ENCODE measurements at regions not wholly inside any gene's neighbourhood (a gene's known extent, or its start where the extent isn't known, plus 50 kb on each side); places are given as distances from the start of the nearest gene placed in this dataset.

DNA sequence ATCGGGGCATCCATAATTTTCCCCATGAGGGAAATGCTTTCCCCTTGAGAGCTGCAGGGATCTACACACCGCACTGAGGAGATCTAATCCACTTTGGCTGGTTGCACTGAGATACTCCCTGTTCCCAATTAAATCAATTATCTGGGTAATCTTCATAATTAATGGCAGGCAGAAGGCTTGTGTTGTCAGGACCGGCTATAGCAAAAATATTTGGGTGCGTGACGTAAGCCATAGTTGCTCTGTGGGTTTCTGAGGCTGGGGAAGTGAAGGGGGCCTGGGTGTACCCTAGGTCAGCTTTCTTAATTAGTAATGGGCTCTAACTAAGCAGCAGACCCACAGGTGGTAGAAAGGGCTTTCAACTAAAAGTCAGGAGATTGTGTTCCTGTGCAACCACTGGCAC is 62.8 kb upstream of the UPP2 start:
- intact Hi-C loops (cut with micrococcal nuclease), result no loop called here
- Mint-ChIP-seq H3K27me3 (peaks cover 2% of the 10 kb centered on the region), H3K36me3 (ENCODE audit: low read depth) (no peaks in the 10 kb centered on the region), H3K4me3 (no peak overlapping the region), H3K27ac (no peak overlapping the region), H3K9me3 (no peaks in the 10 kb centered on the region), H3K4me1 (peaks cover 3% of the 10 kb centered on the region)
- POLR2A ChIA-PET, result no interaction called here
- TF ChIP-seq, protein P1, sequence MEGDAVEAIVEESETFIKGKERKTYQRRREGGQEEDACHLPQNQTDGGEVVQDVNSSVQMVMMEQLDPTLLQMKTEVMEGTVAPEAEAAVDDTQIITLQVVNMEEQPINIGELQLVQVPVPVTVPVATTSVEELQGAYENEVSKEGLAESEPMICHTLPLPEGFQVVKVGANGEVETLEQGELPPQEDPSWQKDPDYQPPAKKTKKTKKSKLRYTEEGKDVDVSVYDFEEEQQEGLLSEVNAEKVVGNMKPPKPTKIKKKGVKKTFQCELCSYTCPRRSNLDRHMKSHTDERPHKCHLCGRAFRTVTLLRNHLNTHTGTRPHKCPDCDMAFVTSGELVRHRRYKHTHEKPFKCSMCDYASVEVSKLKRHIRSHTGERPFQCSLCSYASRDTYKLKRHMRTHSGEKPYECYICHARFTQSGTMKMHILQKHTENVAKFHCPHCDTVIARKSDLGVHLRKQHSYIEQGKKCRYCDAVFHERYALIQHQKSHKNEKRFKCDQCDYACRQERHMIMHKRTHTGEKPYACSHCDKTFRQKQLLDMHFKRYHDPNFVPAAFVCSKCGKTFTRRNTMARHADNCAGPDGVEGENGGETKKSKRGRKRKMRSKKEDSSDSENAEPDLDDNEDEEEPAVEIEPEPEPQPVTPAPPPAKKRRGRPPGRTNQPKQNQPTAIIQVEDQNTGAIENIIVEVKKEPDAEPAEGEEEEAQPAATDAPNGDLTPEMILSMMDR (IDR thresholded peaks at IDR 0.05), result no peak
- CTCF ChIA-PET, result interaction anchor here (1.0 kb wide), 1 partner anchor 19 kb away, joined by 3 read pairs; no protein-coding TSS in a partner anchor
- ATAC-seq (ENCODE audit: low read depth) (no peak), DNase-seq (no peak)

DNA sequence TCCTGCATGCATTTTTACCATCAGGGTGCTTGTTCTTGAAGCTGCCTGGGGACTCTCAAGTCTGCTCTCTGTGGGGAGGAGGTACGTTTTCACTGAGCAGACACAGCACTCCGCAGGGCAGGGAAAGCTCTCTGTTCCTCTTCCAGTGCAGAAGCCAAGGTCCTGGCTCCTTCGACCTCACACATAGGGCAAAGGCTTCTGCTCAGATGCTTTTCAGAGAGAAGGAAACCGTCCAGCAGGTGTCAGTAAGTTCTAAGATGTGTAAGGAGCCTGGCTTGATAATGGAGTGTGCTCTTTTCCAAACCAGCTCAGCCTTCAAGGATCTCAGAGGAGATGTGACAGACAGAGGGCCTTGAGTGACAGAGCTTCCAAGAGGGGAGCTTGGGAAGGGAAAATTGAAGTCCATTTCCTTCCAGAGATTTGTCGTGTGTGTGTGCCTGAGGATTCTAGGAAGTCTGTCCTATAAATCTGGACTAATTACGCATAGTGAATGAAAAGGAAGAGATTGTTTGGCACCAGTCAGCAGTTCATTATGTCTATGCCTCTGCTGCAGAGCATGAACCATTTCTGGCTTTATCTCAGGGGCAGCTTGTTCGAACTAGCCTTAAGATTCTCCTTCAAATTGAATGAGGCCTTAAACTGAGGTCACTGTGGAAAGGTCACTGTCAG is 67.3 kb upstream of the UPP2 start:
- Mint-ChIP-seq H3K4me1 (no peaks in the 10 kb centered on the region), H3K27ac (no peak overlapping the region), H3K9me3 (no peaks in the 10 kb centered on the region), H3K4me3 (no peak overlapping the region), H3K36me3 (ENCODE audit: low read depth) (no peaks in the 10 kb centered on the region), H3K27me3 (peaks cover 3% of the 10 kb centered on the region)
- ChIA-PET CTCF (interaction anchor here (1.0 to 2.2 kb wide), 6 partner anchors 10 to 720 kb away, joined by 3 to 18 read pairs (median 4); no protein-coding TSS in a partner anchor), POLR2A (no interaction called here)
- DNase-seq (no peak), ATAC-seq (ENCODE audit: low read depth) (no peak)
- intact Hi-C loops (cut with micrococcal nuclease), result loop anchor here (1.0 kb wide), 1 partner anchor 720 kb away; no protein-coding TSS in a partner anchor
- TF ChIP-seq, protein P1 (IDR thresholded peaks at IDR 0.05), result no peak

DNA sequence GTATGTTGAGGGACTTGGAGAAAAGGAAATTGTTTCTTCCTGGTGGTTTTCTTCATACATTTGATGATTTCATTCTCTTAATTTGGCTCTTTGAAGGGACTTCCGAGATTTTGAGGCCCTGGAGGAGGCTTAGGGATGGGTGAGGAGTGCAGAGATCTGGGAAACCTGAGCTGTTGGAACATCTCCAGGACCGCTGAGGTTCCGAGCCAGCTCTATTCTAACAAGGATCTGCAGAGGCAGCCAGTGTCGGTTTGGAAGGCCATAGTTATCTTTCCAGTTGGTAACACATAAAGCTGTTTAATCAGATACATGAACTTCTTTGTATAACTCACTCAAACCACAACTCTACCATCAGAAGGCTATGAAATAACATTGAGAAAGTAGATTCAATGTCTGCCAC is 70.3 kb upstream of the UPP2 start:
- H3K27ac Mint-ChIP-seq, result no peak overlapping the region
- no peaks in the 10 kb centered on the region for H3K36me3 Mint-ChIP-seq (ENCODE audit: low read depth)
- intact Hi-C loops (cut with micrococcal nuclease), result no loop called here
- POLR2A ChIA-PET, result no interaction called here
- TF ChIP-seq, protein P1 (IDR thresholded peaks at IDR 0.05), result no peak
- DNase-seq, result no peak
- H3K4me1 Mint-ChIP-seq, result no peaks in the 10 kb centered on the region
- CTCF ChIA-PET, result interaction anchor here (1.3 kb wide), 1 partner anchor 723 kb away, joined by 4 read pairs; no protein-coding TSS in a partner anchor
- no peak for ATAC-seq (ENCODE audit: low read depth)
- H3K4me3 Mint-ChIP-seq, result no peak overlapping the region
- H3K9me3 Mint-ChIP-seq, result no peaks in the 10 kb centered on the region
- peaks cover 3% of the 10 kb centered on the region for H3K27me3 Mint-ChIP-seq

DNA sequence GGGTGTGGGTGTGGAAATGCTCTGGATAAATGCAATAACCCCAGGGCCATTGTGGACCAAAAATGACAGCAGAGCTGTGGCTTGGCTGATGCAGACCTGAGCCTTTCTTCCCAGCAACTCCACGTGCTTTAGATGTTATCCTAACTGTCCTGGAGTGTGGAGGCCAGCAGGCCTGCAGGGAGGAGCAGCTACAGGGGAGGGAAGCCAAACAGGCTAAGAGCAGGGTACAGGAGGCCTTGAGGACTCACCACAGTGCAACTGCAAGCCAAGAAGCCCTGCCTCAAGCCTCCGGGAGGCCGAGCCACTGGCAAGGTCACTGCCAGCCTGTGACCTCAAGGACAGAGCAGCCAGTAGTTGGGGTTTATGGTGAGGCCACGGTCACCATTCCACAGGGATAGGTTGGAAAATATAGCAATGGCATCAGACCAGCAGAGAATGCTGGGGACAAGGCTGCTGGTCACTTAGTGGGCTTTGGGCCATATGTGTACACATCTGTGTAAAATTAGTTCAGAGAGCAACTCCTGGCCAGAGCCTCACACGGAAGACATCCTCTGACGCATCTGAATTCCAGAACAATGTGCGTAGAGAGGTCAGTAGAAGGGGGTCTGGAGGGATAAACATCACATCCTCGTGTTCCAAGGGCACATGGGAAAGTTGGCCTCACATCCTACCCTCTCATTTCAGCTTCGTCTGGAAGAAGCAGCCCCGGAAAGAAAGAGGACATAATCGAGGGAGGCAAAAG is 76.2 kb upstream of the UPP2 start:
- H3K9me3 Mint-ChIP-seq, result no peaks in the 10 kb centered on the region
- intact Hi-C loops (cut with micrococcal nuclease), result no loop called here
- POLR2A ChIA-PET, result no interaction called here
- no peak overlapping the region for H3K27ac Mint-ChIP-seq
- no peaks in the 10 kb centered on the region for H3K4me1 Mint-ChIP-seq
- H3K4me3 Mint-ChIP-seq, result no peak overlapping the region
- CTCF ChIA-PET, result interaction anchor here (0.7 to 5.3 kb wide), 6 partner anchors 9 to 727 kb away, joined by 3 to 86 read pairs (median 6); no protein-coding TSS in a partner anchor
- H3K36me3 Mint-ChIP-seq (ENCODE audit: low read depth), result no peaks in the 10 kb centered on the region
- DNase-seq (no peak), ATAC-seq (ENCODE audit: low read depth) (no peak)
- TF ChIP-seq, protein P1 (IDR thresholded peaks at IDR 0.05), result no peak
- no peaks in the 10 kb centered on the region for H3K27me3 Mint-ChIP-seq

DNA sequence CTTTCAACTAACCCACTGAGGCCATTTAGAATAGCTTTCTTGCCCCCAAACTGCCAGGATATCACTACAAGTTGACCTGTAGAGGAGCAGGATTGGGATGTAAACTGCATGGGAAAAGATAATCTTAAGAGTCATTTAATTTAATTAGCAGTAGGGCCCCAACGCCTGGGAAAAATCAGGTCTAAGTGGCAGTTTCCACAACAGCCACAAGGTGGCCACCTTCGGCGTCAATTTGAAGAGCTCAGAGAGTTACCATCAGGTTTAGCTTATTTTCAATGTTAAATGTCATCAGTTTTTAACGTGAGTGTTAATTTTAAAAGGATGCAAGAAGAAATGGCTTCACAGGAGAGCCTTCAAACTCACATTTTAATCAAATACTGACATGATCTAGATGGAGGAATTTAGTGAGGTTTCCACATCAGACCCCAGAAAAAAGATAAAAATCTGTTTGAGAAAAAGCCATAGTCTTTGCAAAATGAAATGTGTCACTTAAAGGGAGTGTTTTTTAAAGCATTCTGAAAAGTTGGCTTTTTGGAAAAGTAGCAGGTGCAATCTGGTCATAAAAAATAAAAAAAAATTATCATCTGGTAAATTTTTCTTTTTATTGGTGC is 77.3 kb upstream of the UPP2 start:
- H3K36me3 Mint-ChIP-seq (ENCODE audit: low read depth), result no peaks in the 10 kb centered on the region

More for the DNA sequence above, 77.3 kb upstream of the UPP2 start:
- ChIA-PET CTCF (interaction anchor here (0.6 to 5.3 kb wide), 21 partner anchors 10 to 732 kb away, joined by 3 to 86 read pairs (median 3); no protein-coding TSS in a partner anchor), POLR2A (no interaction called here)
- H3K27ac Mint-ChIP-seq, result no peak overlapping the region
- no peaks in the 10 kb centered on the region for H3K27me3 Mint-ChIP-seq
- no peak overlapping the region for H3K4me3 Mint-ChIP-seq
- no peak for DNase-seq
- intact Hi-C loops (cut with micrococcal nuclease), result loop anchor here (1.0 kb wide), 3 partner anchors 721 to 1094 kb away; no protein-coding TSS in a partner anchor
- H3K9me3 Mint-ChIP-seq, result no peaks in the 10 kb centered on the region
- no peaks in the 10 kb centered on the region for H3K4me1 Mint-ChIP-seq
- ATAC-seq (ENCODE audit: low read depth), result peak; percentile 54
- TF ChIP-seq, protein P1 (IDR thresholded peaks at IDR 0.05), result peak; percentile 93
